Smooth muscle cell (in vitro differentiated cells): ENCODE measurements at regions not wholly inside any gene's neighbourhood (a gene's known extent, or its start where the extent isn't known, plus 50 kb on each side); places are given as distances from the start of the nearest gene placed in this dataset.

Experiments
- DNase-seq: peaks from one replicate; lab custom pipeline; 2025; ENCODE audit not compliant: unreplicated experiment; lab: John Stamatoyannopoulos, UW
- H2AFZ ChIP-seq: fragments of 200-600 bp; sonication (generic); 2 replicates; pipeline ENCODE4 v1.6.0; 2016; ENCODE audit warnings: antibody characterized with exemption, low read depth, mild to moderate bottlenecking
- H3F3A ChIP-seq: fragments of 200-600 bp; sonication (generic); 2 replicates; pipeline ENCODE4 v1.6.0; 2017; ENCODE audit warnings: antibody characterized with exemption, low read depth
- H3K27ac ChIP-seq: fragments of 200-600 bp; sonication (generic); 2 replicates; pipeline ENCODE4 v1.5.1; 2016; ENCODE audit warnings: low read depth, mild to moderate bottlenecking
- H3K27me3 ChIP-seq: fragments of 200-600 bp; sonication (generic); 2 replicates; pipeline ENCODE4 v1.6.1; 2016; ENCODE audit warnings: low read depth, mild to moderate bottlenecking
- H3K36me3 ChIP-seq: fragments of 200-600 bp; sonication (generic); 2 replicates; pipeline ENCODE4 v1.5.1; 2016; ENCODE audit warnings: low read depth
- H3K4me1 ChIP-seq: fragments of 200-600 bp; sonication (generic); 2 replicates; pipeline ENCODE4 v1.5.1; 2016; ENCODE audit warnings: low read depth
- H3K4me2 ChIP-seq: fragments of 200-600 bp; sonication (generic); 2 replicates; pipeline ENCODE4 v1.6.0; 2016; ENCODE audit warnings: mild to moderate bottlenecking
- H3K4me3 ChIP-seq: fragments of 200-600 bp; sonication (generic); 2 replicates; pipeline ENCODE4 v1.5.1; 2016; ENCODE audit warnings: mild to moderate bottlenecking
- H3K79me2 ChIP-seq: fragments of 200-600 bp; sonication (generic); 2 replicates; pipeline ENCODE4 v1.6.0; 2016; ENCODE audit warnings: low read depth, mild to moderate bottlenecking
- H3K9ac ChIP-seq: fragments of 200-600 bp; sonication (generic); 2 replicates; pipeline ENCODE4 v1.6.0; 2016; ENCODE audit warnings: low read depth
- H3K9me3 ChIP-seq: fragments of 200-600 bp; sonication (generic); replicated peaks from 2 replicates; pipeline ENCODE4 v1.5.1; 2016; ENCODE audit warnings: low read depth
- H4K20me1 ChIP-seq: fragments of 200-600 bp; sonication (generic); 2 replicates; pipeline ENCODE4 v1.6.0; 2016; ENCODE audit warnings: low read depth
- WGBS: methylation state at CpG from one replicate; pipeline ENCODE4 v1.1.7; 2016; ENCODE audit warnings: low lambda C conversion rate; 5-methylcytosine and 5-hydroxymethylcytosine counted together
- TF ChIP-seq, protein P1 (sequence below): fragments of 200-600 bp; sonication (generic); IDR thresholded peaks from 2 replicates; pipeline ENCODE4 v1.5.1; 2017; ENCODE audit warnings: borderline replicate concordance, mild to moderate bottlenecking, antibody characterized with exemption; ENCODE audit not compliant: insufficient read depth, poor library complexity, severe bottlenecking

DNA sequence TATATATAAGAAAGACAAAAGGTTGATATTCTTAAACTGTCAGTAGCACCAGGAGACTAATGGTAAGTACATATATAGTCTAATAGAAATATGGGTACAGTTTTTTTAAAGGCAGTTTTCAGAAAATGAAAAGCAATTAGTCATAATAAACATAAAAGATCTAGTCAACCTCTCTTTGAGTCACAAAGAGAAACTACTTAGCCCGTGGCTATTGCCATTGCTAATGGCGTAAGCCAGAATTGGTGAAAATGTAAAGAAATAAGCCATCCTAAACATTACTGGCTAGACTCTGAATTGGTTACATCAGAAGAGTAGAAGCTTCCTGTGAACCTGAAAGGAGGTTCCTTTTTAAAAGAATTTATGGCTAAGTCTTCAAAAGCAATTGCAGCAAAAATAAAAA is 668.7 kb upstream of the CPEB2 start:
- H3K36me3 ChIP-seq: no peaks in the 10 kb centered on the region
- H3F3A ChIP-seq: no peaks in the 10 kb centered on the region
- TF ChIP-seq, protein P1, sequence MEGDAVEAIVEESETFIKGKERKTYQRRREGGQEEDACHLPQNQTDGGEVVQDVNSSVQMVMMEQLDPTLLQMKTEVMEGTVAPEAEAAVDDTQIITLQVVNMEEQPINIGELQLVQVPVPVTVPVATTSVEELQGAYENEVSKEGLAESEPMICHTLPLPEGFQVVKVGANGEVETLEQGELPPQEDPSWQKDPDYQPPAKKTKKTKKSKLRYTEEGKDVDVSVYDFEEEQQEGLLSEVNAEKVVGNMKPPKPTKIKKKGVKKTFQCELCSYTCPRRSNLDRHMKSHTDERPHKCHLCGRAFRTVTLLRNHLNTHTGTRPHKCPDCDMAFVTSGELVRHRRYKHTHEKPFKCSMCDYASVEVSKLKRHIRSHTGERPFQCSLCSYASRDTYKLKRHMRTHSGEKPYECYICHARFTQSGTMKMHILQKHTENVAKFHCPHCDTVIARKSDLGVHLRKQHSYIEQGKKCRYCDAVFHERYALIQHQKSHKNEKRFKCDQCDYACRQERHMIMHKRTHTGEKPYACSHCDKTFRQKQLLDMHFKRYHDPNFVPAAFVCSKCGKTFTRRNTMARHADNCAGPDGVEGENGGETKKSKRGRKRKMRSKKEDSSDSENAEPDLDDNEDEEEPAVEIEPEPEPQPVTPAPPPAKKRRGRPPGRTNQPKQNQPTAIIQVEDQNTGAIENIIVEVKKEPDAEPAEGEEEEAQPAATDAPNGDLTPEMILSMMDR: no peak
- no peaks in the 10 kb centered on the region for H3K4me1 ChIP-seq
- DNase-seq: no peak
- no peak overlapping the region for H2AFZ ChIP-seq
- H3K4me2 ChIP-seq: no peak overlapping the region
- H3K4me3 ChIP-seq: no peak overlapping the region
- H3K27me3 ChIP-seq: peaks cover under 1% of the 10 kb centered on the region
- no peaks in the 10 kb centered on the region for H3K79me2 ChIP-seq
- 83% methylated on average over 2 of the region's 2 CpGs for WGBS
- H3K9ac ChIP-seq: no peak overlapping the region
- no peaks in the 10 kb centered on the region for H3K9me3 ChIP-seq
- H4K20me1 ChIP-seq: no peaks in the 10 kb centered on the region
- no peak overlapping the region for H3K27ac ChIP-seq

DNA sequence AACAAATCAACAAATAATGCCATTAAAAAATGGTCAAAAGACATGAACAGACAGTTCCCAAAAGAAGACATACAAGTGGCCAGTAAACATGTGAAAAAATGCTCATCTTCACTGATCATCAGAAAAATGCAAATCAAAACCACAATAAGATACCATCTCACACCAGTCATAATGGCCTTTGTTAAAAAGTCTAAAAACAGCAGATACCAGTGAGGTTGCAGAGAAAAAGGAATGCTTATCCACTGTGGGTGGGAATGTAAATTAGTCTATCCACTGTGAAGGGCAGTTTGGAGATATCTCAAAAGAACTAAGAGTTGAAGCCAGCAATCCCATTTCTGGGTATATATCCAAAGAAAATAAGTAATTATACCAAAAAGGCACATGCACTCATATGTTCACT is 668.1 kb upstream of the CPEB2 start:
- Histone ChIP-seq H2AFZ (no peak overlapping the region), H3K4me3 (no peak overlapping the region), H3K4me2 (no peak overlapping the region), H4K20me1 (no peaks in the 10 kb centered on the region), H3K9me3 (no peaks in the 10 kb centered on the region), H3K4me1 (no peaks in the 10 kb centered on the region), H3K79me2 (no peaks in the 10 kb centered on the region), H3F3A (no peaks in the 10 kb centered on the region), H3K36me3 (no peaks in the 10 kb centered on the region), H3K27me3 (peaks cover 6% of the 10 kb centered on the region), H3K27ac (no peak overlapping the region), H3K9ac (no peak overlapping the region)
- DNase-seq: no peak
- TF ChIP-seq, protein P1: no peak

DNA sequence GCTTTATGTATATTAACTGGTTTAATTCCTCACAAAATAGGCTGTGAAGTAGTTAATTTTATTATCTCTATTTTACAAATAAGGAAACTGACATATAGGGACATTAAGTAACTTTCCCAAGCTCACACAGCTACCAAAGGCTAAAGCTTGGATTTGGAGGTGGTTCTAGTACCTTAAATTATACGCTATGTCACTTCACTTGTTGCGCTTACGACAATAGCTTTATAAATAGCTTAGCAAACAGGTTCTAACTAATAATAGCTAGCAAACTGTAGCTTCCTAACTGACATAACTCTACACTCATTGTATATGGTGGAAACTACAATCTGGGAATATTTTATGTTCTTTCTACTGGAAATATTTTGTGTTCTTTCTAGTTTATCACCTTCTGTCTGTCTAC is 666.4 kb upstream of the CPEB2 start:
- Histone ChIP-seq H4K20me1 (no peaks in the 10 kb centered on the region), H3K4me2 (no peak overlapping the region), H3K4me1 (no peaks in the 10 kb centered on the region), H3F3A (no peaks in the 10 kb centered on the region), H3K79me2 (no peaks in the 10 kb centered on the region), H3K27me3 (peaks cover 23% of the 10 kb centered on the region), H3K36me3 (no peaks in the 10 kb centered on the region), H3K9me3 (no peaks in the 10 kb centered on the region), H3K9ac (no peak overlapping the region), H3K4me3 (no peak overlapping the region), H3K27ac (no peak overlapping the region), H2AFZ (no peak overlapping the region)
- 97% methylated on average over 3 of the region's 3 CpGs for WGBS
- DNase-seq: no peak
- TF ChIP-seq, protein P1: no peak

DNA sequence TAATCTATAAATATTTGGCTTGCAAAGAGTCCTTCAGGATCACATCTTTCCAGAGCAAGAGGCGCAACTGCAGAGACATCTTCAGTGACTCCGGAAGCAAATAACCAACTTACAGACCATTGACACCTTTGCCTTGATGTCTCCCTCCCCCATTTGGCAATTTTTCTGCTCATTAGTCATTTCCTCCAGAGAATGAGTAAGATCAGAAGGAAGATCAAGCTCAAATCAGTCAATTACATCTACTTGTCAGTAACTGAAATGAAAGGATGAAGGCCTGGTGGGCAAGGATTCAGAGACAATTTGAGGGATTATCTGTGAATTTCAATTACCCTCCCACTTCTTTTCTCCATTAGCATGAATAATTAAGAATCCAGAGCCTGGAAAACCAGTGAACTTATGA is 665.6 kb upstream of the CPEB2 start:
- Histone ChIP-seq H2AFZ (no peak overlapping the region), H3K4me2 (no peak overlapping the region), H3F3A (no peaks in the 10 kb centered on the region), H3K27ac (no peak overlapping the region), H3K9ac (no peak overlapping the region), H3K27me3 (peaks cover 30% of the 10 kb centered on the region), H4K20me1 (no peaks in the 10 kb centered on the region), H3K79me2 (no peaks in the 10 kb centered on the region), H3K36me3 (no peaks in the 10 kb centered on the region), H3K9me3 (no peaks in the 10 kb centered on the region), H3K4me1 (no peaks in the 10 kb centered on the region), H3K4me3 (no peak overlapping the region)
- DNase-seq: no peak
- 39% methylated on average over 2 of the region's 2 CpGs for WGBS
- TF ChIP-seq, protein P1: no peak
